Endodermal cell (in vitro differentiated cells): ENCODE measurements at regions not wholly inside any gene's neighbourhood (a gene's known extent, or its start where the extent isn't known, plus 50 kb on each side); places are given as distances from the start of the nearest gene placed in this dataset.

Experiments
- DNase-seq: peaks from one replicate; pipeline ENCODE4 v3.0.0-alpha.2; 2017
- H3K27ac ChIP-seq: 2 replicates; pipeline ENCODE4 v1.5.1; 2013; ENCODE audit warnings: mild to moderate bottlenecking, low read depth, low read length, moderate library complexity
- H3K27me3 ChIP-seq: 2 replicates; pipeline ENCODE4 v1.6.1; 2013; ENCODE audit warnings: mild to moderate bottlenecking, low read length, moderate library complexity; ENCODE audit not compliant: insufficient read depth, control insufficient read depth, poor library complexity, severe bottlenecking
- H3K36me3 ChIP-seq: 2 replicates; pipeline ENCODE4 v1.7.0; 2013; ENCODE audit warnings: mild to moderate bottlenecking, low read length, moderate library complexity; ENCODE audit not compliant: control insufficient read depth, insufficient read depth
- H3K4me1 ChIP-seq: one replicate; pipeline ENCODE4 v1.7.0; 2013; ENCODE audit warnings: low read length; ENCODE audit not compliant: control insufficient read depth, insufficient read depth
- H3K4me3 ChIP-seq: 2 replicates; pipeline ENCODE4 v1.5.1; 2013; ENCODE audit warnings: mild to moderate bottlenecking, low read length, moderate library complexity
- H3K9ac ChIP-seq: 2 replicates; pipeline ENCODE4 v1.6.1; 2013; ENCODE audit warnings: mild to moderate bottlenecking, low read length, moderate library complexity; ENCODE audit not compliant: poor library complexity, severe bottlenecking; ENCODE audit errors: extremely low read depth
- H3K9me3 ChIP-seq: 2 replicates; pipeline ENCODE4 v1.6.1; 2013; ENCODE audit warnings: mild to moderate bottlenecking, low read length, moderate library complexity; ENCODE audit not compliant: control insufficient read depth
- H3K27ac Mint-ChIP-seq: 2 replicates; pipeline ENCODE4 v1.8.0; 2020; ENCODE audit warnings: mixed read lengths
- H3K27me3 Mint-ChIP-seq: 2 replicates; pipeline ENCODE4 v1.8.0; 2021; ENCODE audit warnings: mild to moderate bottlenecking, mixed read lengths; ENCODE audit not compliant: insufficient read depth
- H3K36me3 Mint-ChIP-seq: 2 replicates; pipeline ENCODE4 v1.8.0; 2020; ENCODE audit warnings: low read depth, mixed read lengths
- H3K4me1 Mint-ChIP-seq: 2 replicates; pipeline ENCODE4 v1.8.0; 2020; ENCODE audit warnings: mixed read lengths
- H3K4me3 Mint-ChIP-seq: 2 replicates; pipeline ENCODE4 v1.8.0; 2020; ENCODE audit warnings: mild to moderate bottlenecking, moderate library complexity, mixed read lengths
- H3K9me3 Mint-ChIP-seq: 2 replicates; pipeline ENCODE4 v1.8.0; 2020; ENCODE audit warnings: mild to moderate bottlenecking, mixed read lengths
- WGBS, 2 experiments: methylation state at CpG; one replicate each; pipeline versions ENCODE4 v1.1.5 to v1.1.7; 2013; ENCODE audit warnings: missing lambda C conversion rate in 2 of 2, mixed read lengths in 1 of 2; ENCODE audit not compliant: insufficient coverage in 1 of 2, insufficient read length in 1 of 2; 5-methylcytosine and 5-hydroxymethylcytosine counted together
- TF ChIP-seq, protein P1 (sequence below): fragments of 200-600 bp; sonication (generic); conservative IDR thresholded peaks from 2 replicates; pipeline ENCODE4 v1.5.0; 2021; ENCODE audit warnings: antibody characterized with exemption, mild to moderate bottlenecking

DNA sequence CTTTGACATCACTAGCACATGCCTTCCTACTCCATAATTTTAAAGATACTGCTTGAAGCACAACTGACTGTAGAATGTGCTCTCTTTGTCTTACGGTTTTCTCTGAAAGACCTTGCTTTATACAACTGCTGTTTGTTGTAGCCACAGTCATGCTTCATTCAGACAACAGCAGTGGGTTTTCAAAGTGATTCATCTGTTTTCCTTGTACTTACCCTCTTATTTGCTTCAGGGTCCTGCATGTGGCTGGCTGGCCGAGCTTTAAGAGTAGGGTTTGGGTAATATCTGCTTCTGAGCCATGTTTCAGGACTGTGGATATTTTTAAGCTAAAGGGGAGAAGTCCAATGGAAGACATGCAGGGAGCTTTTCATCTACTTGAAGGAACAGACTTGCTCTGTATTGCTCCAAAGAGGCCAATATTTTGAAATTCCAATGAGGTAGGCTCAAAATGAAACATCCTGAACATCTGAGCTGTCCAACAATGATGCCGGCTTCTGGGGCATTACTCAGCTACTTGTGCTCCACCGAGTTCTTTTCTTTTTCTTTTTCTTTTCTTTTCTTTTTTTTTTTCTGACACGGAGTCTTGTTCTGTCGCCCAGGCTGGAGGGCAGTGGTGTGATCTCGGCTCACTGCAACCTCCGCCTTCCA lies 160.2 kb upstream of the SGK1 start:
- no peak for DNase-seq
- Mint-ChIP-seq H3K4me3 (no peak overlapping the region), H3K9me3 (no peaks in the 10 kb centered on the region), H3K27me3 (no peaks in the 10 kb centered on the region), H3K27ac (no peak overlapping the region), H3K4me1 (peaks cover 11% of the 10 kb centered on the region), H3K36me3 (no peaks in the 10 kb centered on the region)
- TF ChIP-seq, protein P1, sequence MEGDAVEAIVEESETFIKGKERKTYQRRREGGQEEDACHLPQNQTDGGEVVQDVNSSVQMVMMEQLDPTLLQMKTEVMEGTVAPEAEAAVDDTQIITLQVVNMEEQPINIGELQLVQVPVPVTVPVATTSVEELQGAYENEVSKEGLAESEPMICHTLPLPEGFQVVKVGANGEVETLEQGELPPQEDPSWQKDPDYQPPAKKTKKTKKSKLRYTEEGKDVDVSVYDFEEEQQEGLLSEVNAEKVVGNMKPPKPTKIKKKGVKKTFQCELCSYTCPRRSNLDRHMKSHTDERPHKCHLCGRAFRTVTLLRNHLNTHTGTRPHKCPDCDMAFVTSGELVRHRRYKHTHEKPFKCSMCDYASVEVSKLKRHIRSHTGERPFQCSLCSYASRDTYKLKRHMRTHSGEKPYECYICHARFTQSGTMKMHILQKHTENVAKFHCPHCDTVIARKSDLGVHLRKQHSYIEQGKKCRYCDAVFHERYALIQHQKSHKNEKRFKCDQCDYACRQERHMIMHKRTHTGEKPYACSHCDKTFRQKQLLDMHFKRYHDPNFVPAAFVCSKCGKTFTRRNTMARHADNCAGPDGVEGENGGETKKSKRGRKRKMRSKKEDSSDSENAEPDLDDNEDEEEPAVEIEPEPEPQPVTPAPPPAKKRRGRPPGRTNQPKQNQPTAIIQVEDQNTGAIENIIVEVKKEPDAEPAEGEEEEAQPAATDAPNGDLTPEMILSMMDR, result no peak
- Histone ChIP-seq H3K4me1 (no peaks in the 10 kb centered on the region), H3K4me3 (no peak overlapping the region), H3K27ac (no peak overlapping the region), H3K27me3 (no peaks in the 10 kb centered on the region), H3K9me3 (no peaks in the 10 kb centered on the region), H3K9ac (no peak overlapping the region), H3K36me3 (no peaks in the 10 kb centered on the region)
- 92 to 93% methylated on average over 7 to 8 of the region's 8 CpGs for WGBS, 2 experiments

DNA sequence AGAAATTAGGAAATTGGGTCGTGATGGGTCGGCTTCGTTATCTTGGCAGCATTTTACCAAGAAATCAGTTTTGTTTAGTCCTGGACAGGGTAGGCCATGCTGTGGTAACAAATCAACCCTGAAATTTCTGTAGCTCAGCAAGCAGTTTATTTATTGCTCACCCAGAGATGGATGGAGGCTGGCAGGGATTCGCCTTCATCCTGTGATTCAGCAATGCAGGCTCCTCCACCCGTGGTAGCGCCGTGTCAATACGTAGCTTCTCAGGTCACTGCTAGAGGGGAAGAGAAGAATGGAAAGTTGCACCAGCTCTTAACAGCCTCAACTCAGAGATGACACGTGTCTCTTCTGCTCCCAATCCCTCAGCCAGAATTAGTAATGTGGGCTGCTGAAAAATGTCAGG lies 157.0 kb upstream of the SGK1 start:
- Mint-ChIP-seq H3K9me3 (no peaks in the 10 kb centered on the region), H3K4me3 (no peak overlapping the region), H3K27me3 (no peaks in the 10 kb centered on the region), H3K4me1 (peaks cover 20% of the 10 kb centered on the region), H3K36me3 (no peaks in the 10 kb centered on the region), H3K27ac (no peak overlapping the region)
- no peak for DNase-seq
- H3K9me3 ChIP-seq, result no peaks in the 10 kb centered on the region
- no peaks in the 10 kb centered on the region for H3K27me3 ChIP-seq
- H3K9ac ChIP-seq, result no peak overlapping the region
- H3K4me3 ChIP-seq, result no peak overlapping the region
- no peaks in the 10 kb centered on the region for H3K4me1 ChIP-seq
- TF ChIP-seq, protein P1, result no peak
- no peak overlapping the region for H3K27ac ChIP-seq
- WGBS, 2 experiments, result 91 to 94% methylated on average over 5 to 9 of the region's 9 CpGs
- H3K36me3 ChIP-seq, result no peaks in the 10 kb centered on the region

DNA sequence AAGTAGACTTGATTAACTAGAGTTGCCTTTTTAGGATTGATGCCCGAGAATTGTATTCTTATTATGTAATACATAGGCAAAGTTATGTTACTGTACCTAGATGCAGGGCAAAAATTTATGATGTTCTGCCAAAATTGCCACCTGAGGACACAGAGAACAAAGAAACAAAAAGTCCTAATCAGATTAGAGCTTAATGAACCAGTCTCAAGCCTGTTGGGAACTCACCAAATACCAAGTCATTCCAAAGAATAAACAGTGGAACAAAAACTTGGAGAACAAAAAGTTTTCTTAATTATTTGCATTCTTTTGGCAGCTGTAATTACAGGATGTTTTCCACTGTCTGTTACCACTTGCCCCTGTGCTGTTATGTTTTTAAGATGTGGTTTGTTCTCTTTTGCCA lies 154.7 kb upstream of the SGK1 start:
- Mint-ChIP-seq H3K27me3 (no peaks in the 10 kb centered on the region), H3K36me3 (no peaks in the 10 kb centered on the region), H3K4me3 (no peak overlapping the region), H3K9me3 (no peaks in the 10 kb centered on the region), H3K4me1 (peaks cover 24% of the 10 kb centered on the region), H3K27ac (no peak overlapping the region)
- H3K4me1 ChIP-seq, result no peaks in the 10 kb centered on the region
- WGBS, 2 experiments, result 94% methylated on average over 1 of the region's 1 CpG; no CpG with 5 or more reads in 1 of the 2 experiments
- DNase-seq, result no peak
- no peak overlapping the region for H3K9ac ChIP-seq
- no peak overlapping the region for H3K27ac ChIP-seq
- H3K9me3 ChIP-seq, result no peaks in the 10 kb centered on the region
- TF ChIP-seq, protein P1, result no peak
- no peaks in the 10 kb centered on the region for H3K36me3 ChIP-seq
- no peak overlapping the region for H3K4me3 ChIP-seq
- H3K27me3 ChIP-seq, result no peaks in the 10 kb centered on the region
